Loucy (cell line): ENCODE measurements at regions not wholly inside any gene's neighbourhood (a gene's known extent, or its start where the extent isn't known, plus 50 kb on each side); places are given as distances from the start of the nearest gene placed in this dataset.
"Not testable (repeated sequence)": the region's sequence is repeated elsewhere in the genome, so short reads cannot be mapped to it uniquely, and the experiment has no call there.

ENCODE experiments used
- H2AFZ ChIP-seq: fragments of 200-600 bp; sonication (generic); 2 replicates; pipeline ENCODE4 v1.6.0; 2016; ENCODE audit warnings: antibody characterized with exemption, mild to moderate bottlenecking, low read length, moderate library complexity
- H3F3A ChIP-seq: fragments of 200-600 bp; 2 replicates; pipeline ENCODE4 v1.6.0; 2016; ENCODE audit warnings: antibody characterized with exemption, low read depth, mild to moderate bottlenecking
- H3K27me3 ChIP-seq: fragments of 200-600 bp; sonication (generic); 2 replicates; pipeline ENCODE4 v1.6.1; 2014; ENCODE audit warnings: low read length, mild to moderate bottlenecking; ENCODE audit not compliant: insufficient read depth, poor library complexity, severe bottlenecking
- H3K36me3 ChIP-seq: fragments of 200-600 bp; sonication (generic); 2 replicates; pipeline ENCODE4 v1.6.1; 2016; ENCODE audit warnings: low read length; ENCODE audit not compliant: insufficient read depth
- H3K4me1 ChIP-seq: fragments of 200-600 bp; sonication (generic); 2 replicates; pipeline ENCODE4 v1.5.1; 2014; ENCODE audit warnings: low read length, mild to moderate bottlenecking; ENCODE audit not compliant: insufficient read depth, poor library complexity, severe bottlenecking
- H3K4me2 ChIP-seq: fragments of 200-600 bp; sonication (generic); 2 replicates; pipeline ENCODE4 v1.6.0; 2014; ENCODE audit warnings: antibody characterized with exemption, low read length, low read depth, mild to moderate bottlenecking; ENCODE audit not compliant: poor library complexity, severe bottlenecking
- H3K4me3 ChIP-seq: fragments of 200-600 bp; sonication (generic); 2 replicates; pipeline ENCODE4 v1.5.1; 2014; ENCODE audit warnings: low read length, mild to moderate bottlenecking, mixed read lengths; ENCODE audit not compliant: poor library complexity, severe bottlenecking
- H3K79me2 ChIP-seq: fragments of 200-600 bp; sonication (generic); 2 replicates; pipeline ENCODE4 v1.6.1; 2014; ENCODE audit warnings: low read length; ENCODE audit not compliant: insufficient read depth
- H3K9ac ChIP-seq: fragments of 200-600 bp; sonication (generic); 2 replicates; pipeline ENCODE4 v1.6.0; 2014; ENCODE audit warnings: mild to moderate bottlenecking, low read depth, low read length, moderate library complexity; ENCODE audit not compliant: poor library complexity, severe bottlenecking
- H3K9me2 ChIP-seq: fragments of 200-600 bp; sonication (generic); replicated peaks from 2 replicates; pipeline ENCODE4 v1.6.1; 2016; ENCODE audit warnings: low read depth, low read length, mixed read lengths
- H3K9me3 ChIP-seq: fragments of 200-600 bp; sonication (generic); 2 replicates; pipeline ENCODE4 v1.6.1; 2014; ENCODE audit warnings: mild to moderate bottlenecking, antibody characterized with exemption, low read length, low read depth; ENCODE audit not compliant: insufficient read depth
- H4K20me1 ChIP-seq: fragments of 200-600 bp; sonication (generic); 2 replicates; pipeline ENCODE4 v1.6.0; 2014; ENCODE audit warnings: antibody characterized with exemption, low read length, mild to moderate bottlenecking; ENCODE audit not compliant: insufficient read depth, poor library complexity, severe bottlenecking
- EZH2phosphoT487 ChIP-seq: fragments of 200-600 bp; IDR thresholded peaks from 2 replicates; pipeline ENCODE4 v1.6.1; 2018; ENCODE audit warnings: antibody characterized with exemption, mild to moderate bottlenecking, moderate library complexity, borderline replicate concordance
- TF ChIP-seq, protein P1 (sequence below): fragments of 200-600 bp; sonication (generic); conservative IDR thresholded peaks from 2 replicates; pipeline ENCODE4 v1.5.1; 2014; ENCODE audit warnings: mild to moderate bottlenecking, antibody characterized with exemption, low read length

GRCh38 chr22:10731246-10731974, 4796.6 kb upstream of the OR11H1 start:
- H3K9me2 ChIP-seq, H3K79me2 ChIP-seq, H3K4me3 ChIP-seq, H3F3A ChIP-seq, H3K27me3 ChIP-seq, H2AFZ ChIP-seq, H3K36me3 ChIP-seq, H3K9ac ChIP-seq, H3K4me1 ChIP-seq, H4K20me1 ChIP-seq, H3K4me2 ChIP-seq: not testable (repeated sequence)
- H3K9me3 ChIP-seq, result peaks cover 45% of the 10 kb centered on the region

- not testable (repeated sequence) for H3K4me3 ChIP-seq, H3K36me3 ChIP-seq, H2AFZ ChIP-seq, H3K4me2 ChIP-seq, H4K20me1 ChIP-seq, H3F3A ChIP-seq, H3K9ac ChIP-seq, H3K9me2 ChIP-seq, H3K27me3 ChIP-seq, H3K79me2 ChIP-seq, H3K4me1 ChIP-seq
- H3K9me3 ChIP-seq, result peaks cover 14% of the 10 kb centered on the region; the same call in 1 of the 2 replicates
Measured at GRCh38 chr22:10735075-10735474, 4792.9 kb upstream of the OR11H1 start.

DNA sequence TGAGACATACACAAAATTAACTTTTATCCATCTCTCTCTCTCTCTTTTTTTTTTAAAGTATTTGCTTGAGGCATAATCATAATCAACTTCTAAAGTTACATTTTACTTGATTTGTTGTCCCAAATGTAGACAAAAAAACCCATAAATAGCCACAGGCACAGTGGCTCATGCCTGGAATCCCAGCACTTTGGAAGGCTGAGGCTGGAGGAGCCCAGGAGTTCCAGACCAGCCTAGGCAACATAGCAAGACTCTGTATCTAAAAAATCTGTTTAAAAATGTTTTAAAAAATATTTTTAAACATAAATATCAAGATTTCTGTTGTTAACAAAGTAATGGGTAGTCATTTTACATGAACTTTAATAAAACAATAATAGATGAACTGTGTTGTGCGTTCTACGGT, 4791.1 kb upstream of the OR11H1 start:
- not testable (repeated sequence) for H3K4me3 ChIP-seq, H3K27me3 ChIP-seq, H3K79me2 ChIP-seq, H3K9me2 ChIP-seq, H3K9ac ChIP-seq, H4K20me1 ChIP-seq, H3K4me1 ChIP-seq, H2AFZ ChIP-seq, H3K4me2 ChIP-seq, H3K36me3 ChIP-seq, H3F3A ChIP-seq
- peaks cover 11% of the 10 kb centered on the region; the same call in 1 of the 2 replicates for H3K9me3 ChIP-seq

- not testable (repeated sequence) for H2AFZ ChIP-seq, H3K9ac ChIP-seq, H3F3A ChIP-seq, H3K4me3 ChIP-seq, H3K79me2 ChIP-seq, H3K9me2 ChIP-seq, H3K27me3 ChIP-seq, H3K4me2 ChIP-seq, H3K36me3 ChIP-seq, H4K20me1 ChIP-seq, H3K4me1 ChIP-seq
- peaks cover 17% of the 10 kb centered on the region; the same call in 1 of the 2 replicates for H3K9me3 ChIP-seq
Measured at GRCh38 chr22:10737931-10738330, 4790.1 kb upstream of the OR11H1 start.

- Histone ChIP-seq H2AFZ (no peak overlapping the region), H3K36me3 (no peaks in the 10 kb centered on the region), H3K9me2 (no peaks in the 10 kb centered on the region), H3K27me3 (no peaks in the 10 kb centered on the region), H4K20me1 (no peaks in the 10 kb centered on the region), H3F3A (no peaks in the 10 kb centered on the region), H3K79me2 (no peaks in the 10 kb centered on the region), H3K9ac (no peak overlapping the region), H3K9me3 (peaks cover 17% of the 10 kb centered on the region; the same call in 1 of the 2 replicates), H3K4me3 (no peak overlapping the region), H3K4me1 (no peaks in the 10 kb centered on the region), H3K4me2 (no peak overlapping the region)
- TF ChIP-seq, protein P1, sequence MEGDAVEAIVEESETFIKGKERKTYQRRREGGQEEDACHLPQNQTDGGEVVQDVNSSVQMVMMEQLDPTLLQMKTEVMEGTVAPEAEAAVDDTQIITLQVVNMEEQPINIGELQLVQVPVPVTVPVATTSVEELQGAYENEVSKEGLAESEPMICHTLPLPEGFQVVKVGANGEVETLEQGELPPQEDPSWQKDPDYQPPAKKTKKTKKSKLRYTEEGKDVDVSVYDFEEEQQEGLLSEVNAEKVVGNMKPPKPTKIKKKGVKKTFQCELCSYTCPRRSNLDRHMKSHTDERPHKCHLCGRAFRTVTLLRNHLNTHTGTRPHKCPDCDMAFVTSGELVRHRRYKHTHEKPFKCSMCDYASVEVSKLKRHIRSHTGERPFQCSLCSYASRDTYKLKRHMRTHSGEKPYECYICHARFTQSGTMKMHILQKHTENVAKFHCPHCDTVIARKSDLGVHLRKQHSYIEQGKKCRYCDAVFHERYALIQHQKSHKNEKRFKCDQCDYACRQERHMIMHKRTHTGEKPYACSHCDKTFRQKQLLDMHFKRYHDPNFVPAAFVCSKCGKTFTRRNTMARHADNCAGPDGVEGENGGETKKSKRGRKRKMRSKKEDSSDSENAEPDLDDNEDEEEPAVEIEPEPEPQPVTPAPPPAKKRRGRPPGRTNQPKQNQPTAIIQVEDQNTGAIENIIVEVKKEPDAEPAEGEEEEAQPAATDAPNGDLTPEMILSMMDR, result no peak
- TF ChIP-seq EZH2phosphoT487, result no peak
Measured at GRCh38 chr22:10741210-10741609, 4786.8 kb upstream of the OR11H1 start.

DNA sequence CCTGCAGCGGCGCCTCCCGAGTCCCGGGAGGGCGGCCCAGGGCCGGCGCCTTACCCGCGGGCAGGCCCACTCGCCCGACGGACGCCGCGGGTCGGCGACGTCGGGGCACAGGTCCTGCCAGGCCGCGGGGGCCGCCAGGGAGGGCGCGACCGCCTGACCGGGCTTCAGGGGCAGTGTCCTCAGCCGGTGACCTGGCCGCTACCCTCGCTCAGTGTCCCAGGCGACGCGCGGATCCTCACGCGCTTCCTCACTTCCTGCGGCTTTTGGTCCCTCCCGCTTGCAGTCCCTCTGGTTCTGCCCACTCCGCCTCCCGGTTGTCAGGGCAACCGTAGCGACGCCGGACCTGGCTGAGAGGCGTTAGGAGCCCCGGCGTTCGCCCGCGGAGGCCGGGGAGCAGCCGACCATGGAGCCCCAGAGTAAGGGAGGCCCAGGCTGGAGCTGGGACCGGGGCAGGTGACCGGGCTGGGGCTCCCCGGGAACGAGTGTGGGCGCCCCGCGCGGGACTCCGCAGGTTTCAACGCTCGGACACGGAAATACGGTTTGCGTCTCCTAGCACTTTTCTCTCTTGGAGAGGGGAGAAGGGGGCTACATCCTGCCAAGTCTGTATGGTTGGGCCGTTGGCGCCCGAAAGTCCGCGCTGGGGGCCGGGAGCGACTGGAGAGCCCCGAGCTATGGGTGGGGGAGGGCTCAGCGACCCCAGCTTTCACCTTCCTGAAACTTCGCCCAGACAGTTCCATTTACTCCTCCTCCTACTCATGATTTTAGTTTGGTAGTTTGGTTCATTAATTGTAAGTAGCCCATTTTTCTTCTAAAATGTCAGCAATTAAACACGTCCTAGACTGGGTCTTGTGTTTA, 4786.0 kb upstream of the OR11H1 start:
- not testable (repeated sequence) for H3K4me1 ChIP-seq, H4K20me1 ChIP-seq, H3K27me3 ChIP-seq, H3K36me3 ChIP-seq, H3K4me2 ChIP-seq, H3F3A ChIP-seq, H3K79me2 ChIP-seq, H3K9ac ChIP-seq, H3K4me3 ChIP-seq, H2AFZ ChIP-seq, H3K9me2 ChIP-seq
- peaks cover 17% of the 10 kb centered on the region; the same call in 1 of the 2 replicates for H3K9me3 ChIP-seq
